Stomach (tissue), 8 donors: ENCODE measurements at regions not wholly inside any gene's neighbourhood (a gene's known extent, or its start where the extent isn't known, plus 50 kb on each side); places are given as distances from the start of the nearest gene placed in this dataset.

Experiments
- DNase-seq, 2 donors: peaks; one replicate each; pipeline versions ENCODE4 v3.0.0 to v3.0.0-alpha.2; 2013 to 2019
- H3K27ac ChIP-seq, 5 donors: fragments of 200-600 bp in 4 of 5; sonication (generic) in 4 of 5; one replicate each; pipeline ENCODE4 v1.5.1; 2013 to 2019; ENCODE audit warnings: mild to moderate bottlenecking in 1 of 5, moderate library complexity in 1 of 5
- H3K27me3 ChIP-seq, 3 donors: fragments of 200-600 bp; sonication (generic); one replicate each; pipeline ENCODE4 v1.5.1; 2017 to 2019; ENCODE audit warnings: mixed run types in 1 of 3
- H3K36me3 ChIP-seq, 4 donors: fragments of 200-600 bp; sonication (generic); 1 replicate in 3 of 4; 2 replicates in 1 of 4; pipeline ENCODE4 v1.5.1; 2016 to 2019
- H3K4me1 ChIP-seq, 4 donors: fragments of 200-600 bp; sonication (generic); one replicate each; pipeline ENCODE4 v1.5.1; 2016 to 2019
- H3K4me3 ChIP-seq, 4 donors: fragments of 200-600 bp; sonication (generic) in 3 of 4; one replicate each; pipeline ENCODE4 v1.5.1; 2016 to 2019; ENCODE audit warnings: mild to moderate bottlenecking in 1 of 4
- H3K9me3 ChIP-seq, 4 donors: fragments of 200-600 bp; sonication (generic); one replicate each; pipeline ENCODE4 v1.5.1; 2016 to 2019
- EP300 ChIP-seq: sonication (generic); formaldehyde crosslinking; IDR thresholded peaks from one replicate; pipeline ENCODE4 v1.6.1; 2017; ENCODE audit warnings: antibody characterized with exemption
- POLR2A ChIP-seq, 4 donors: fragments of 450-650 bp; IDR thresholded peaks; one replicate each; pipeline ENCODE4 v1.6.1; 2016; ENCODE audit warnings: antibody characterized with exemption in 4 of 4, control low read depth in 2 of 4, mild to moderate bottlenecking in 1 of 4, moderate library complexity in 1 of 4
- POLR2AphosphoS5 ChIP-seq, 3 donors: sonication (generic); formaldehyde crosslinking; IDR thresholded peaks; one replicate each; pipeline ENCODE4 v1.6.1; 2016; ENCODE audit warnings: antibody characterized with exemption in 3 of 3
- WGBS, 5 donors: extraction: QIAGEN DNeasy Blood & Tissue Kit in 3 of 5; methylation state at CpG; one replicate each; pipeline versions ENCODE4 v1.1.5 to v1.1.7; 2013 to 2018; 5-methylcytosine and 5-hydroxymethylcytosine counted together
- intact Hi-C: fragments of 100-400 bp; cut with DNase I; formaldehyde crosslinking; loops from one replicate; pipeline ENCODE4 v1.15.1; 2023; ENCODE audit warnings: low total_unique reads
- TF ChIP-seq, protein P1 (sequence below), 7 experiments: fragments of 450-650 bp in 4 of 7; fragments of 200-600 bp in 3 of 7; sonication (generic) in 3 of 7; IDR thresholded peaks; one replicate each; pipeline ENCODE4 v1.5.1; 2016 to 2019; ENCODE audit warnings: antibody characterized with exemption in 7 of 7, control low read depth in 2 of 7, mild to moderate bottlenecking in 1 of 7
- donor health status: healthy with polysubstance abuse.
- donor health status: Bipolar disorder and iron deficiency.
- donor health status: healthy.

DNA sequence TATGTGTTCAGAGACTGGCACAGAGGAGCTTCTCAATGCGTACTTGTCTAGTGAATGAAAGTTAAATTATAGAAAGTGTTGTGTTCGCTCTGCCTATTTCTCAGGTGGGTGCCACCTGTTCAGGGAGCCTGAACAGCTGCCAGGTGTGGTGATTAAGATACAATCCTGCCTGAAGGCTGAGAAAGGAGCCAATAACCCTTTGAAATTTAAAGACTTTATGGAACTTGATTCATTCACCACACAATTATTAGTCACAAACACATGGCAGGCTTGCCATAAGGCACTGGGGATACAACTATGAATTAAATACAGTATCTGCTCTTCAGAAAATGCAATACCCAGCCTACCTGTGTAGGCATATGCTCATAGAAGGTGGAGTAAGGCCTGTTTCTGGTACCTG lies 92.9 kb upstream of the AMOTL1 start:
- Histone ChIP-seq H3K4me3 (no peak overlapping the region), H3K4me1 (peaks cover 0 to 6% (median 0%) of the 10 kb centered on the region in 4 donors), H3K27me3 (no peaks in the 10 kb centered on the region), H3K27ac (no peak overlapping the region), H3K9me3 (no peaks in the 10 kb centered on the region), H3K36me3 (no peaks in the 10 kb centered on the region)
- WGBS, 5 donors: 73 to 96% (median 92%) methylated on average over 2 of the region's 2 CpGs
- TF ChIP-seq POLR2AphosphoS5 (IDR thresholded peaks at IDR 0.05) (no peak), EP300 (no peak), POLR2A (IDR thresholded peaks at IDR 0.05) (no peak)
- TF ChIP-seq, protein P1, sequence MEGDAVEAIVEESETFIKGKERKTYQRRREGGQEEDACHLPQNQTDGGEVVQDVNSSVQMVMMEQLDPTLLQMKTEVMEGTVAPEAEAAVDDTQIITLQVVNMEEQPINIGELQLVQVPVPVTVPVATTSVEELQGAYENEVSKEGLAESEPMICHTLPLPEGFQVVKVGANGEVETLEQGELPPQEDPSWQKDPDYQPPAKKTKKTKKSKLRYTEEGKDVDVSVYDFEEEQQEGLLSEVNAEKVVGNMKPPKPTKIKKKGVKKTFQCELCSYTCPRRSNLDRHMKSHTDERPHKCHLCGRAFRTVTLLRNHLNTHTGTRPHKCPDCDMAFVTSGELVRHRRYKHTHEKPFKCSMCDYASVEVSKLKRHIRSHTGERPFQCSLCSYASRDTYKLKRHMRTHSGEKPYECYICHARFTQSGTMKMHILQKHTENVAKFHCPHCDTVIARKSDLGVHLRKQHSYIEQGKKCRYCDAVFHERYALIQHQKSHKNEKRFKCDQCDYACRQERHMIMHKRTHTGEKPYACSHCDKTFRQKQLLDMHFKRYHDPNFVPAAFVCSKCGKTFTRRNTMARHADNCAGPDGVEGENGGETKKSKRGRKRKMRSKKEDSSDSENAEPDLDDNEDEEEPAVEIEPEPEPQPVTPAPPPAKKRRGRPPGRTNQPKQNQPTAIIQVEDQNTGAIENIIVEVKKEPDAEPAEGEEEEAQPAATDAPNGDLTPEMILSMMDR (IDR thresholded peaks at IDR 0.05): no peak
- DNase-seq: no peak
- intact Hi-C loops: no loop called here

DNA sequence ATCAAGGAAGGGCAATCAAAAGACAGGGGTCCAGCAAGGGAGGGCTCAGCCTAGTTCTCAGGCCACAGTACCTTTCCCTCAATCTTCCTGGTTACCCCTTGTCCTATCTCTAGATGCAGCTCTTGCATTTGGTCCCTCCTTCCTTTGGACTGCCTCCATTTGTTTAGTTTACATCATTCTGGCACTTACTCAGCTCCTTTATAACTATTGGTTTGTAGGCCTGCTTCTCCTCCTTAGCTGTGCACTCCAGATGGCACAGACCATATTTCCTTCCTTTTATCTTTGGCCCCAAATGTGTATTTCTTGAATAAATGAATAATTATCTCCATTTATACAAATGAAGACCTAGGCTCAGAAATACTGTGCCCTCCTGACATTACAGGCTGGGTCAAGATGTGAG lies 92.3 kb upstream of the AMOTL1 start:
- peaks cover 0 to 6% (median 0%) of the 10 kb centered on the region in 4 donors for H3K4me1 ChIP-seq
- TF ChIP-seq, protein P1 (IDR thresholded peaks at IDR 0.05): no peak
- no peak for TF ChIP-seq EP300
- no peak for TF ChIP-seq POLR2A (IDR thresholded peaks at IDR 0.05)
- TF ChIP-seq POLR2AphosphoS5 (IDR thresholded peaks at IDR 0.05): no peak
- H3K27ac ChIP-seq: no peak overlapping the region
- intact Hi-C loops: no loop called here
- no peaks in the 10 kb centered on the region for H3K27me3 ChIP-seq
- no peak overlapping the region for H3K4me3 ChIP-seq
- no peaks in the 10 kb centered on the region for H3K9me3 ChIP-seq
- DNase-seq: no peak
- H3K36me3 ChIP-seq: no peaks in the 10 kb centered on the region

DNA sequence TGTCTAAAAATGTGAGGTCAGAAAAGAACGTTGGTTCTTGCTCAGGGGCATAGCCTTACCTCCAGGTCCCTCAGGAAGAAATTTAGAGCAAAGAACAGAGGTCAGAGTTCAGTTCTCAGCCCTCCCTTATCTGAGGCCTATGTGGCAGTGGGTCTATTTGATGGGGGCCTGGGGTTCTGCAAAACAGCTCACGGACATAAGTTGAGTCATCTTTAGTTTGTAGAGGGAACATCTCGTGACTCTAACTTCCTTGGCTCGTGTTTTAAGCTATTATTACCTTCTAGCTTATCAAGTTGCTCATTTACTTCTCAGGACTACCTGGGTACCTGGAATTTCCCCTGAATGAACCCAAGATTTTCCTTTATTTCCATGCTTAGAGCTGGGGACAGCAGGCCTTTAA lies 91.3 kb upstream of the AMOTL1 start:
- peaks cover 0 to 6% (median 0%) of the 10 kb centered on the region in 4 donors for H3K4me1 ChIP-seq
- no peak overlapping the region for H3K27ac ChIP-seq
- no peak overlapping the region for H3K4me3 ChIP-seq
- intact Hi-C loops: no loop called here
- no peaks in the 10 kb centered on the region for H3K36me3 ChIP-seq
- H3K27me3 ChIP-seq: no peaks in the 10 kb centered on the region
- DNase-seq: no peak
- TF ChIP-seq POLR2AphosphoS5 (IDR thresholded peaks at IDR 0.05) (no peak), EP300 (no peak), POLR2A (IDR thresholded peaks at IDR 0.05) (no peak)
- TF ChIP-seq, protein P1 (IDR thresholded peaks at IDR 0.05): no peak
- H3K9me3 ChIP-seq: no peaks in the 10 kb centered on the region
- 67 to 79% (median 74%) methylated on average over 4 of the region's 4 CpGs for WGBS, 5 donors

DNA sequence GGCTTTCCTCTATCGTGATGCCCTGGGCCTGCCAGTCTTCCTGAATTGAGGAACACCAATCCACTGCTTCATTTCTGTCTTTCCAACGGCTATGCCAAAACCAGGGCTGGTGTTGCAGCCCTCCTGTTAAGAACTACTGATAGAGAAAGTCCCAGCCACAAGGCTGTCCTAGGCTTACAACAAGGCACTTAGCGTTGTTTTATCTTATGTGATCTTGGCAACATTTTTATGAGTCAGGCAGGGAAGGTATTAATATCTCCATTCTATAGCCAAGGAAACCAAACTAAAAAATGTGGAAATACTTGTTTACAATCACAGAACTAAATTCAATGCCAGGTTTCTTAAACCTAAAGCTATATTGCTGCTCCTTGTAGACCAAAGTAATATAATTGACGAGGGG lies 89.9 kb upstream of the AMOTL1 start:
- H3K9me3 ChIP-seq: no peaks in the 10 kb centered on the region
- DNase-seq: no peak
- peaks cover 0 to 6% (median 0%) of the 10 kb centered on the region in 4 donors for H3K4me1 ChIP-seq
- no peaks in the 10 kb centered on the region for H3K27me3 ChIP-seq
- WGBS, 5 donors: 53 to 74% (median 58%) methylated on average over 4 of the region's 4 CpGs
- no peak overlapping the region for H3K27ac ChIP-seq
- intact Hi-C loops: no loop called here
- no peaks in the 10 kb centered on the region for H3K36me3 ChIP-seq
- no peak overlapping the region for H3K4me3 ChIP-seq
- TF ChIP-seq POLR2AphosphoS5 (IDR thresholded peaks at IDR 0.05) (no peak), EP300 (no peak), POLR2A (IDR thresholded peaks at IDR 0.05) (no peak)
- TF ChIP-seq, protein P1 (IDR thresholded peaks at IDR 0.05): no peak
